MM.1S (cell line): ENCODE measurements at regions not wholly inside any gene's neighbourhood (a gene's known extent, or its start where the extent isn't known, plus 50 kb on each side); places are given as distances from the start of the nearest gene placed in this dataset.

ENCODE experiments used
- DNase-seq: peaks from one replicate; pipeline ENCODE4 v3.0.0-alpha.2; 2015
- H2AFZ ChIP-seq: fragments of 300-600 bp; sonication (generic); 2 replicates; pipeline ENCODE4 v1.6.0; 2016; ENCODE audit warnings: antibody characterized with exemption, low read length
- H3F3A ChIP-seq: fragments of 300-600 bp; sonication (generic); 2 replicates; pipeline ENCODE4 v1.6.1; 2016; ENCODE audit warnings: mild to moderate bottlenecking, antibody characterized with exemption, low read length, moderate library complexity, mixed read lengths; ENCODE audit not compliant: insufficient read depth
- H3K27ac ChIP-seq: fragments of 300-600 bp; sonication (generic); 2 replicates; pipeline ENCODE4 v1.5.1; 2016; ENCODE audit warnings: mild to moderate bottlenecking, low read length
- H3K27me3 ChIP-seq: fragments of 300-600 bp; sonication (generic); replicated peaks from 2 replicates; pipeline ENCODE4 v1.6.0; 2016; ENCODE audit warnings: low read length; ENCODE audit not compliant: insufficient read depth
- H3K36me3 ChIP-seq: fragments of 300-600 bp; sonication (generic); replicated peaks from 2 replicates; pipeline ENCODE4 v1.6.1; 2016; ENCODE audit warnings: mild to moderate bottlenecking, low read length, mixed read lengths; ENCODE audit not compliant: insufficient read depth
- H3K4me1 ChIP-seq: fragments of 300-600 bp; sonication (generic); 2 replicates; pipeline ENCODE4 v1.6.1; 2016; ENCODE audit warnings: low read length, mixed read lengths
- H3K4me2 ChIP-seq: fragments of 300-600 bp; sonication (generic); 2 replicates; pipeline ENCODE4 v1.6.0; 2016; ENCODE audit warnings: low read depth, low read length
- H3K4me3 ChIP-seq: fragments of 300-600 bp; sonication (generic); 2 replicates; pipeline ENCODE4 v1.5.1; 2016; ENCODE audit warnings: low read length, mixed read lengths
- H3K79me2 ChIP-seq: fragments of 300-600 bp; sonication (generic); 2 replicates; pipeline ENCODE4 v1.6.1; 2016; ENCODE audit warnings: mixed run types, low read length, mixed read lengths
- H3K9ac ChIP-seq: fragments of 300-600 bp; sonication (generic); 2 replicates; pipeline ENCODE4 v1.6.1; 2016; ENCODE audit warnings: low read length, mixed read lengths
- H3K9me2 ChIP-seq: fragments of 300-600 bp; sonication (generic); replicated peaks from 2 replicates; pipeline ENCODE4 v1.6.1; 2016; ENCODE audit warnings: mild to moderate bottlenecking, low read length, mixed read lengths; ENCODE audit not compliant: insufficient read depth
- H3K9me3 ChIP-seq: fragments of 300-600 bp; sonication (generic); replicated peaks from 2 replicates; pipeline ENCODE4 v1.6.1; 2016; ENCODE audit warnings: mild to moderate bottlenecking, low read length, mixed read lengths; ENCODE audit not compliant: insufficient read depth
- H4K20me1 ChIP-seq: fragments of 300-600 bp; sonication (generic); 2 replicates; pipeline ENCODE4 v1.6.1; 2016; ENCODE audit warnings: mild to moderate bottlenecking, low read length, moderate library complexity, mixed read lengths; ENCODE audit not compliant: insufficient read depth
- CTCF ChIP-seq: fragments of 300-600 bp; sonication (generic); IDR thresholded peaks from 2 replicates; pipeline ENCODE4 v1.5.1; 2016; ENCODE audit warnings: antibody characterized with exemption, low read length, mixed read lengths
- EZH2 ChIP-seq: fragments of 300-600 bp; sonication (generic); optimal IDR thresholded peaks from 2 replicates; pipeline ENCODE3; 2017; ENCODE audit warnings: low read depth, mild to moderate bottlenecking, antibody characterized with exemption, low read length, mixed read lengths
- EZH2phosphoT487 ChIP-seq: fragments of 300-600 bp; sonication (generic); IDR thresholded peaks from 2 replicates; pipeline ENCODE4 v1.6.1; 2018; ENCODE audit warnings: antibody characterized with exemption, low read length

- no peak overlapping the region for H2AFZ ChIP-seq
- H3K9me2 ChIP-seq, result no peaks in the 10 kb centered on the region
- H4K20me1 ChIP-seq, result no peaks in the 10 kb centered on the region
- TF ChIP-seq EZH2 (no peak), EZH2phosphoT487 (no peak), CTCF (no peak)
- H3K4me2 ChIP-seq, result no peak overlapping the region
- H3K27me3 ChIP-seq, result no peaks in the 10 kb centered on the region
- H3K36me3 ChIP-seq, result no peaks in the 10 kb centered on the region
- no peak overlapping the region for H3K4me3 ChIP-seq
- no peaks in the 10 kb centered on the region for H3K79me2 ChIP-seq
- no peak overlapping the region for H3K9ac ChIP-seq
- H3F3A ChIP-seq, result no peaks in the 10 kb centered on the region
- no peak overlapping the region for H3K27ac ChIP-seq
- no peaks in the 10 kb centered on the region for H3K4me1 ChIP-seq
- no peak for DNase-seq
- H3K9me3 ChIP-seq, result no peaks in the 10 kb centered on the region
Observed at GRCh38 chr10:84987039-84987438, 658.6 kb downstream of the CCSER2 start.

DNA sequence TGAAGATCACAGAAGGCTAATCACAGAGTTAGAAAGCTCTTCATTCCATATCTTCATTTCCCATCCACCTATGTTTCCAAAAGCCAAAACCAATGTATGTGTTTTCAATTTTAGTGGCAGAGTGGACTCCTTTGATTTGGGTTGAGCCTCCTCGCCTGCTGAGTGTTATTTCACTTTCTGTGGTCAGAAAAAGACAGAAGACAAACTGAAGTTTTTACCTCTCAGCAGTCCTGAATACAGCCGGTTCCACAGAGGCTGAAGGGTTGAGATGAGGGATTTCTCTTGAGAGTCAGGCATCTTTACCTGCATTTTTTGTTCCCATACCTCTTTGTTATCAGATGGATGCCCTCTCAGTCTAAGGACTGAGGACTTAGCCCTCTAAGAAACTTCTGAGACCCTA lies 659.6 kb downstream of the CCSER2 start:
- Histone ChIP-seq H3K4me1 (no peaks in the 10 kb centered on the region), H3K79me2 (no peaks in the 10 kb centered on the region), H3K27me3 (no peaks in the 10 kb centered on the region), H2AFZ (no peak overlapping the region), H3F3A (no peaks in the 10 kb centered on the region), H3K36me3 (no peaks in the 10 kb centered on the region), H3K27ac (no peak overlapping the region), H3K4me2 (no peak overlapping the region), H3K9me2 (no peaks in the 10 kb centered on the region), H3K4me3 (no peak overlapping the region), H3K9me3 (no peaks in the 10 kb centered on the region), H4K20me1 (no peaks in the 10 kb centered on the region), H3K9ac (no peak overlapping the region)
- DNase-seq, result no peak
- TF ChIP-seq CTCF (no peak), EZH2 (no peak), EZH2phosphoT487 (no peak)

GRCh38 chr10:84990713-84991112 lies 662.3 kb downstream of the CCSER2 start:
- Histone ChIP-seq H3K27ac (no peak overlapping the region), H3K4me3 (no peak overlapping the region), H4K20me1 (no peaks in the 10 kb centered on the region), H3K4me1 (no peaks in the 10 kb centered on the region), H3K9me2 (no peaks in the 10 kb centered on the region), H3F3A (no peaks in the 10 kb centered on the region), H3K79me2 (no peaks in the 10 kb centered on the region), H3K9me3 (no peaks in the 10 kb centered on the region), H3K27me3 (no peaks in the 10 kb centered on the region), H2AFZ (no peak overlapping the region), H3K36me3 (no peaks in the 10 kb centered on the region), H3K4me2 (no peak overlapping the region), H3K9ac (no peak overlapping the region)
- TF ChIP-seq CTCF (no peak), EZH2 (no peak), EZH2phosphoT487 (no peak)
- DNase-seq, result no peak
